Ovary (tissue), 3 donors: ENCODE measurements at regions not wholly inside any gene's neighbourhood (a gene's known extent, or its start where the extent isn't known, plus 50 kb on each side); places are given as distances from the start of the nearest gene placed in this dataset.

Experiments
- EP300 ChIP-seq: sonication (generic); formaldehyde crosslinking; IDR thresholded peaks from one replicate; pipeline ENCODE4 v1.6.1; 2017; ENCODE audit warnings: antibody characterized with exemption
- POLR2A ChIP-seq: fragments of 450-650 bp; IDR thresholded peaks from one replicate; pipeline ENCODE4 v1.6.1; 2017; ENCODE audit warnings: antibody characterized with exemption, mild to moderate bottlenecking, moderate library complexity
- TF ChIP-seq, protein P1 (sequence below), 3 donors: fragments of 450-650 bp in 2 of 3; fragments of 200-600 bp in 1 of 3; IDR thresholded peaks; one replicate each; pipeline versions ENCODE4 v1.5.1 to v1.8.0; 2016 to 2022; ENCODE audit warnings: antibody characterized with exemption in 3 of 3, mild to moderate bottlenecking in 1 of 3
- donor health status: DM: no; HTN: no; CAD: no.

DNA sequence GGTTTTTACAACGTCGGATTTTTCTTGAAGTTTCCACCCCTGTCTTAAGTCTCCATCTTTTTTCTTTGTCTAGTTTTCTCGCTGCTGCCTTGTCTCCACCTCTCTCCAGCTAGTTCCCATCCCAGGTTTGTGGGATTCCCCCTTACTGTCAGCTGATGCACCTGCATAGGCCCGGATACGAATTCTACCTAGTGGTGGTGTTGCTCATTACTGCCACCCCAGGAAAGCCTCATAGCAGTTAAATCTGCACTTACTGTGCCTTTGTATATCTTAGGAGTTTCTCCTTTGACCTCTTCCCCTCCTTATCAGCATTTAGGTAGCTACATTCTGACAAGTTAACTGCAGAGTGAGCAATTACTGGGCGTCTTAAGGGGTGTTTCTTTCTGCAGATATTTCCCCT, 1693.1 kb upstream of the TENM3 start:
- TF ChIP-seq, protein P1, sequence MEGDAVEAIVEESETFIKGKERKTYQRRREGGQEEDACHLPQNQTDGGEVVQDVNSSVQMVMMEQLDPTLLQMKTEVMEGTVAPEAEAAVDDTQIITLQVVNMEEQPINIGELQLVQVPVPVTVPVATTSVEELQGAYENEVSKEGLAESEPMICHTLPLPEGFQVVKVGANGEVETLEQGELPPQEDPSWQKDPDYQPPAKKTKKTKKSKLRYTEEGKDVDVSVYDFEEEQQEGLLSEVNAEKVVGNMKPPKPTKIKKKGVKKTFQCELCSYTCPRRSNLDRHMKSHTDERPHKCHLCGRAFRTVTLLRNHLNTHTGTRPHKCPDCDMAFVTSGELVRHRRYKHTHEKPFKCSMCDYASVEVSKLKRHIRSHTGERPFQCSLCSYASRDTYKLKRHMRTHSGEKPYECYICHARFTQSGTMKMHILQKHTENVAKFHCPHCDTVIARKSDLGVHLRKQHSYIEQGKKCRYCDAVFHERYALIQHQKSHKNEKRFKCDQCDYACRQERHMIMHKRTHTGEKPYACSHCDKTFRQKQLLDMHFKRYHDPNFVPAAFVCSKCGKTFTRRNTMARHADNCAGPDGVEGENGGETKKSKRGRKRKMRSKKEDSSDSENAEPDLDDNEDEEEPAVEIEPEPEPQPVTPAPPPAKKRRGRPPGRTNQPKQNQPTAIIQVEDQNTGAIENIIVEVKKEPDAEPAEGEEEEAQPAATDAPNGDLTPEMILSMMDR (IDR thresholded peaks at IDR 0.05): no peak
- TF ChIP-seq POLR2A (no peak), EP300 (no peak)
